ENCODE measurements at regions not wholly inside any gene's neighbourhood (a gene's known extent, or its start where the extent isn't known, plus 50 kb on each side); places are given as distances from the start of the nearest gene placed in this dataset.

DNA sequence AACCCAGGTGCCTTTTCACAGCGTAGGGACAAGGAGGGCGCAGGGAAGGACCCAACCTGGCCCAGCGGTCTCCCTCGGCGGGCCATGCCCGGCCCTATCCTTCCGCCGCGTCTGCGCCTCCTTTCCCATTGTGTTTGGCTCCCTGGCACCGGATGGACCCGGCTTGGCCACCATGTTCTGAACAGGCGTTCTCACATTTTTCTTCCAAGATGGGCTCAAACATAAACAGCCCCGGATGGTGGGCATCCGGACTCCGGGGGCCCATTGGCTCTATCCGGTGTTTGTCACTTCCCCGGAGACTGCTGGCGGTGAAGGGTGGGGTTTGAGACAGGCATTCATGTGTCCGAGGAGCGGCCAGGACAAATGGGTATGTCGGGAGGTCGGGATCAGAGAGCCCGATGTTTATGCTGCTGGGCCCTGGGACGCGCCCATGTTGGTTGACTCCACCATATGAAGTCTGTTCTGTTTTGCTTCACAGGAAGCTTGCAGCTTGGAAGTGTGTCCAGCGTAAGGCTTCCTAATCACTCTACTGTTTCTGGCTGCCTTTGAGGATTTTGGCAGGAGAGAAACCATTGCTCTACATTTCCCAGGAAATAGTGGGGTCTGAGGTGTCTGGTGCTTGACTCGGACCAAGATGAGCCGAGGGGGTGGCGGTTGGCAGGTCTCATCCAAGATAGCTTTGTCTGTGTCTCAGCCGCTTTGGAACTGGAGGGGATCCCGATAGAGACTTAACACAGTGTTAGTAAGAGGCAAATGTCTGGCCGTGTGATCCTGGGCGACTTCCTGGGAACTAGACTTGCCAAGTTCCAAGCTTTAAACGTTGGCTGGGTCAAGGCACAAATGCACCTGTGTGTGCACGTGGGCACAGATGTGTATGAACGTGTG lies 188.3 kb downstream of the IRF8 start:
- DNase-seq (ENCODE audit: insufficient read length, low spot score, missing footprints) = no peak
- Histone ChIP-seq H3K27ac (ENCODE audit: low read depth, low read length) (no peak overlapping the region), H3K4me1 (ENCODE audit: insufficient read depth, low read length) (no peaks in the 10 kb centered on the region), H3K4me3 (ENCODE audit: insufficient read depth, low read length) (no peak overlapping the region), H3K79me2 (ENCODE audit: insufficient read depth, low read length) (no peaks in the 10 kb centered on the region), H4K20me1 (ENCODE audit: insufficient read depth, low read length) (no peaks in the 10 kb centered on the region), H3K4me2 (ENCODE audit: insufficient read depth, low read length) (no peak overlapping the region), H3K27me3 (ENCODE audit: insufficient read depth, low read length) (no peaks in the 10 kb centered on the region), H2AFZ (ENCODE audit: low read length) (no peak overlapping the region), H3K36me3 (ENCODE audit: insufficient read depth, low read length) (no peaks in the 10 kb centered on the region), H3K9me3 (ENCODE audit: low read depth, low read length) (no peaks in the 10 kb centered on the region)
- TF ChIP-seq, protein P1, sequence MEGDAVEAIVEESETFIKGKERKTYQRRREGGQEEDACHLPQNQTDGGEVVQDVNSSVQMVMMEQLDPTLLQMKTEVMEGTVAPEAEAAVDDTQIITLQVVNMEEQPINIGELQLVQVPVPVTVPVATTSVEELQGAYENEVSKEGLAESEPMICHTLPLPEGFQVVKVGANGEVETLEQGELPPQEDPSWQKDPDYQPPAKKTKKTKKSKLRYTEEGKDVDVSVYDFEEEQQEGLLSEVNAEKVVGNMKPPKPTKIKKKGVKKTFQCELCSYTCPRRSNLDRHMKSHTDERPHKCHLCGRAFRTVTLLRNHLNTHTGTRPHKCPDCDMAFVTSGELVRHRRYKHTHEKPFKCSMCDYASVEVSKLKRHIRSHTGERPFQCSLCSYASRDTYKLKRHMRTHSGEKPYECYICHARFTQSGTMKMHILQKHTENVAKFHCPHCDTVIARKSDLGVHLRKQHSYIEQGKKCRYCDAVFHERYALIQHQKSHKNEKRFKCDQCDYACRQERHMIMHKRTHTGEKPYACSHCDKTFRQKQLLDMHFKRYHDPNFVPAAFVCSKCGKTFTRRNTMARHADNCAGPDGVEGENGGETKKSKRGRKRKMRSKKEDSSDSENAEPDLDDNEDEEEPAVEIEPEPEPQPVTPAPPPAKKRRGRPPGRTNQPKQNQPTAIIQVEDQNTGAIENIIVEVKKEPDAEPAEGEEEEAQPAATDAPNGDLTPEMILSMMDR (IDR thresholded peaks at IDR 0.05; ENCODE audit: extremely low read depth, low read depth, low read length) = no peak

DNA sequence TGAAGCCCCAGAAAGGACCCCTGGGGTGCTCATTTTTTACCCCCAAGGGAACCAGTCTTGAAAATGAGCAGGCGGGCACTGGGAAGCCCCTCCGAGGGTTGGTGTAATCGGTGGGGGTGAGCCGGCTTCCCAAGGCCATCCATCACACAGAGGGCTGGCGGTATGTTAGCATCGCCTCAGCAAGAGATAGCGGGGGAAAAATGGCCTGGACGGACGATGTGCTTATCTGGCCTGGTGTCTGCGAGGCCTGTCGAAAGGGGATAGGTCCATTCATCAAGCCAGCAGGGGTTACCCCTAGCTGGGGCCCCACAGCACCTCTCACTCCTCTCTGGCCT lies 188.9 kb downstream of the IRF8 start:
- H3K4me1 ChIP-seq (ENCODE audit: insufficient read depth, low read length) = no peaks in the 10 kb centered on the region
- TF ChIP-seq, protein P1 (IDR thresholded peaks at IDR 0.05; ENCODE audit: extremely low read depth, low read depth, low read length) = no peak
- H2AFZ ChIP-seq (ENCODE audit: low read length) = no peak overlapping the region
- H4K20me1 ChIP-seq (ENCODE audit: insufficient read depth, low read length) = no peaks in the 10 kb centered on the region
- H3K27ac ChIP-seq (ENCODE audit: low read depth, low read length) = no peak overlapping the region
- no peaks in the 10 kb centered on the region for H3K27me3 ChIP-seq (ENCODE audit: insufficient read depth, low read length)
- H3K36me3 ChIP-seq (ENCODE audit: insufficient read depth, low read length) = no peaks in the 10 kb centered on the region
- H3K4me2 ChIP-seq (ENCODE audit: insufficient read depth, low read length) = no peak overlapping the region
- no peak for DNase-seq (ENCODE audit: insufficient read length, low spot score, missing footprints)
- no peaks in the 10 kb centered on the region for H3K9me3 ChIP-seq (ENCODE audit: low read depth, low read length)
- H3K79me2 ChIP-seq (ENCODE audit: insufficient read depth, low read length) = no peaks in the 10 kb centered on the region
- no peak overlapping the region for H3K4me3 ChIP-seq (ENCODE audit: insufficient read depth, low read length)

DNA sequence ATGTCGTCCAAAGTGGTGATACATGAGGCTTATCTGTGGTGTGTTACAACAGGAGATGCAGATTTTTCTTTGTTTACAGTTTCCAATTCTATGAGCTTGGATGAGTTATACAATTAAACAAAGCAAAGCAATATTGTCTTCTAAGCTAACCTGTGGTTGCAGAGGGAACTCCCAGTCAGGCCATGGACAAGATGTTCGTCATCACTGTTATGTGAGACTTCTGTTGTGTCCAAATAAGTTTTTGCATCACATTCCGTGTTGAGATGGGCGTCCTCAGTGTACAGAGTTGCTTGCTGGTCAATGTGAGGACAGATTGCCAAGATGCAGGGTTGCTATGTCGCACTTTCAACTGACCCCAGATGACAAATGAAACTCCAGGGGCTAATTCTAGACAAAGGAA lies 189.3 kb downstream of the IRF8 start:
- Histone ChIP-seq H3K36me3 (ENCODE audit: insufficient read depth, low read length) (no peaks in the 10 kb centered on the region), H3K27me3 (ENCODE audit: insufficient read depth, low read length) (no peaks in the 10 kb centered on the region), H3K9me3 (ENCODE audit: low read depth, low read length) (no peaks in the 10 kb centered on the region), H3K79me2 (ENCODE audit: insufficient read depth, low read length) (no peaks in the 10 kb centered on the region), H3K27ac (ENCODE audit: low read depth, low read length) (no peak overlapping the region), H3K4me2 (ENCODE audit: insufficient read depth, low read length) (no peak overlapping the region), H3K4me3 (ENCODE audit: insufficient read depth, low read length) (no peak overlapping the region), H2AFZ (ENCODE audit: low read length) (no peak overlapping the region), H3K4me1 (ENCODE audit: insufficient read depth, low read length) (no peaks in the 10 kb centered on the region), H4K20me1 (ENCODE audit: insufficient read depth, low read length) (no peaks in the 10 kb centered on the region)
- TF ChIP-seq, protein P1 (IDR thresholded peaks at IDR 0.05; ENCODE audit: extremely low read depth, low read depth, low read length) = no peak
- no peak for DNase-seq (ENCODE audit: insufficient read length, low spot score, missing footprints)

DNA sequence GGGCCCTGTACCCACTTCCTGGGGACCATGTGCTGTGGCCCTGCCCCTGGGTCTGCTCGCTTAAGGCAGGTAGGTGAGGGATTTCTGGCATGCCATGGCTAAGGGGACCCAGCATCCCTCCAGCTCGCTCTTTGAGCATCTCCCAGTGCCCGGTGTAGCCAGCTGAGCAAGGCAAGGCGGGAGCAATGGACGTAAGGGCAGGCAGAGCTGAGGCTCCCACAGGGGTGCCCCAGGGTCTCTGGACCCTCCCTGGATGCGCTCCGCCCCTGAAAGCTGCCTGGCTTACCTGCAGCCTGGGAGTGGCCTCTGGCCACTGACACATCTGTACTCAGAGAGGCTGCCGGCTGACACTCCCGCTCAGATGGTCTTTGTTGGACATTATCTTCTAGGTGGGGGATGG lies 189.9 kb downstream of the IRF8 start:
- no peaks in the 10 kb centered on the region for H3K79me2 ChIP-seq (ENCODE audit: insufficient read depth, low read length)
- no peak overlapping the region for H3K4me3 ChIP-seq (ENCODE audit: insufficient read depth, low read length)
- H3K9me3 ChIP-seq (ENCODE audit: low read depth, low read length) = no peaks in the 10 kb centered on the region
- H2AFZ ChIP-seq (ENCODE audit: low read length) = no peak overlapping the region
- H3K36me3 ChIP-seq (ENCODE audit: insufficient read depth, low read length) = no peaks in the 10 kb centered on the region
- DNase-seq (ENCODE audit: insufficient read length, low spot score, missing footprints) = no peak
- no peaks in the 10 kb centered on the region for H3K27me3 ChIP-seq (ENCODE audit: insufficient read depth, low read length)
- no peak overlapping the region for H3K4me2 ChIP-seq (ENCODE audit: insufficient read depth, low read length)
- no peaks in the 10 kb centered on the region for H3K4me1 ChIP-seq (ENCODE audit: insufficient read depth, low read length)
- H4K20me1 ChIP-seq (ENCODE audit: insufficient read depth, low read length) = no peaks in the 10 kb centered on the region
- TF ChIP-seq, protein P1 (IDR thresholded peaks at IDR 0.05; ENCODE audit: extremely low read depth, low read depth, low read length) = no peak
- no peak overlapping the region for H3K27ac ChIP-seq (ENCODE audit: low read depth, low read length)
